ENCODE measurements at regions not wholly inside any gene's neighbourhood (a gene's known extent, or its start where the extent isn't known, plus 50 kb on each side); places are given as distances from the start of the nearest gene placed in this dataset.

DNA sequence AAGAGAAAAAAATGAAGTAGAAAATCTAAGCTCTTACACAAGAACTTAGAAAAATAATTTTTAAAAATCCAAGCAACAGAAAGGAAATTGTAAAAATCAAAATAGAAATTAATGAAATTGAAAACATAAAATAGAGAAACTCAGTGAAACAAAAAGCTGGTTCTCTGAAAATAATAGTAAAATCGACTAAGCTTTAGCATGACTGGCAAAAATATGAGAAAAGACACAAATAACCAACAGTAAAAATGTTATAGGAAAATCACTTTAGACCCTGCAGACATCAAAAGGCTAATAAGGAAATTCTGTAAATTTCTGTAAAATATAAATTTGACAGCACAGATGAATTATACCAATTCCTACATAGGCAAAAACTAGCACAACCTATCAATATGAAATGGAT lies 768.9 kb upstream of the LRRTM1 start:
- Histone ChIP-seq H3K27me3 (ENCODE audit: control insufficient read depth, insufficient read depth, low read length) (no peaks in the 10 kb centered on the region), H3K36me3 (ENCODE audit: control insufficient read depth, insufficient read depth, low read length) (no peaks in the 10 kb centered on the region), H3K9me3 (ENCODE audit: control insufficient read depth, insufficient read depth, low read length) (no peaks in the 10 kb centered on the region), H3K27ac (ENCODE audit: low read depth, low read length) (no peak overlapping the region), H3K4me3 (ENCODE audit: low read depth, low read length) (no peak overlapping the region), H3K4me1 (ENCODE audit: control insufficient read depth, insufficient read depth, low read length) (no peaks in the 10 kb centered on the region)
- DNase-seq (ENCODE audit: low read depth in 4 of 6, low spot score in 6 of 6) = no peak
- no CpG with 5 or more reads among the region's 1 CpG for WGBS (ENCODE audit: insufficient coverage)

DNA sequence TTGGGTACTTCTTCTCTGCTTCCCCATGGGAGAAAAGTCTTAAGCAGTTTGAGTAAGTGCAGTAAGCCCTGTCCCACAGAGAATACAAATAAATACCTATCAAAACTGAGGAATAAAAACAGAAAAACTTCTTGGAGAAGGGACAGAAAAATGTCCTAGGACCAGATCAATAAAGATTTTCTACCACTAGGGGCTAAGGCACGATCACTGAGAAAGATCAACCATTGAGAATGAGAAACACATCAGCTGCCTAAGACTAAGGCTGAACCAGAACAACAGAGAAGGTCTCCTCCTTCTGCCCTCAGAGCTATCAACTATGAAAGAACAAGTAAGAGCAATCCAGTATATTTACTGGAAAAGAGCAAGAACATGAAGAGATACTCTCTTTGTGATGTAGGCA lies 763.6 kb upstream of the LRRTM1 start:
- H3K27ac ChIP-seq (ENCODE audit: low read depth, low read length) = no peak overlapping the region
- H3K9me3 ChIP-seq (ENCODE audit: control insufficient read depth, insufficient read depth, low read length) = no peaks in the 10 kb centered on the region
- no peak for DNase-seq (ENCODE audit: low read depth in 4 of 6, low spot score in 6 of 6)
- WGBS (ENCODE audit: insufficient coverage) = no CpG with 5 or more reads among the region's 1 CpG
- no peak overlapping the region for H3K4me3 ChIP-seq (ENCODE audit: low read depth, low read length)
- H3K4me1 ChIP-seq (ENCODE audit: control insufficient read depth, insufficient read depth, low read length) = no peaks in the 10 kb centered on the region
- no peaks in the 10 kb centered on the region for H3K27me3 ChIP-seq (ENCODE audit: control insufficient read depth, insufficient read depth, low read length)
- no peaks in the 10 kb centered on the region for H3K36me3 ChIP-seq (ENCODE audit: control insufficient read depth, insufficient read depth, low read length)

DNA sequence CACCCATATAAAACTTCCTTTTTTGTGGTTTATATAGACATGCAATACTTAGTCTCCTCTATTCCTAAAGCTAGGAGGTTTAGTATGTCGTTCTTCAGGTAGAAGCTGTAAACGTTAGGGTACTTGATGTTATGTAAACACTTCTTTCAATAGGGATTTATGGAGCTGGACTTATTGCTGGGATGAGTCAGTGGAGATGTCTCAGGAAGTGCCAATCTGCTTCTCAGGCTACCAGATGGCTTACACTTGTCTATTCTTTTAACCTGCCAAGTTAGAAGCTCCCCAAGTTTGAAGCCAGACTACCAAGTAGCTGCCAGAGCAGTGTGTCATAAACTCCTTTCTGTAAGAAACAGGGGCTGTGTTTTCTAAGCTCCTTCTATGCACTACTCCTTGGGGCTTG lies 756.5 kb upstream of the LRRTM1 start:
- Histone ChIP-seq H3K27me3 (ENCODE audit: control insufficient read depth, insufficient read depth, low read length) (no peaks in the 10 kb centered on the region), H3K9me3 (ENCODE audit: control insufficient read depth, insufficient read depth, low read length) (peaks cover 5% of the 10 kb centered on the region), H3K27ac (ENCODE audit: low read depth, low read length) (no peak overlapping the region), H3K4me1 (ENCODE audit: control insufficient read depth, insufficient read depth, low read length) (no peaks in the 10 kb centered on the region), H3K36me3 (ENCODE audit: control insufficient read depth, insufficient read depth, low read length) (no peaks in the 10 kb centered on the region), H3K4me3 (ENCODE audit: low read depth, low read length) (no peak overlapping the region)
- DNase-seq (ENCODE audit: low read depth in 4 of 6, low spot score in 6 of 6) = peak in 1 of 6 donors; percentile 50
- no CpG with 5 or more reads among the region's 2 CpGs for WGBS (ENCODE audit: insufficient coverage)

DNA sequence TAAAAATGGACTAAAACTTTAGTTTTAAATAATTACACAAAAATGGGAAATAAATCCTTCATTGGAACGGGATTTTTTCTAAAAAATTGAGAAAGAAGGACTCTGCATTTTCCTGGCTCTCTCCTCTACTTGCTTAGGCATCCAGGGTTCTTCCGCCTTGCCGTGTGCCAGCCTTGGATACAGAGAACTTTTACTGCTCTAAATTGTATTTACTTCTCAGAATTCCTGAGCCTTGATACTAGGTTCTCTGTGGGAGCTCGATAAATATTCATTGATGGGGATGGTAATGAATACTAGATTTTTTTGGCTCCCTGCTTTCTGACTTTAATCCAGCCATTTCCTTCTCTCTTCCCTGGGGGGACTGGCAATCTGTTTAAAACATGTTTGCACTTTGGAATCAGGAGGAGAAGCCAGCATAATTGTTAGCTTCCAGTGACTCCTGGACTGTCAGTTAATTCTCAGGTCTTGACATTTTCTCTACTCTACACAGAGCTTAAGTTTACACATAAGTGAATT lies 746.1 kb upstream of the LRRTM1 start:
- no peaks in the 10 kb centered on the region for H3K4me1 ChIP-seq (ENCODE audit: control insufficient read depth, insufficient read depth, low read length)
- H3K36me3 ChIP-seq (ENCODE audit: control insufficient read depth, insufficient read depth, low read length) = no peaks in the 10 kb centered on the region
- H3K9me3 ChIP-seq (ENCODE audit: control insufficient read depth, insufficient read depth, low read length) = no peaks in the 10 kb centered on the region
- peak; percentile 4 to 89 (median 20) for DNase-seq (ENCODE audit: low read depth in 4 of 6, low spot score in 6 of 6)
- WGBS (ENCODE audit: insufficient coverage) = no CpG with 5 or more reads among the region's 4 CpGs
- no peaks in the 10 kb centered on the region for H3K27me3 ChIP-seq (ENCODE audit: control insufficient read depth, insufficient read depth, low read length)
- no peak overlapping the region for H3K27ac ChIP-seq (ENCODE audit: low read depth, low read length)
- no peak overlapping the region for H3K4me3 ChIP-seq (ENCODE audit: low read depth, low read length)

DNA sequence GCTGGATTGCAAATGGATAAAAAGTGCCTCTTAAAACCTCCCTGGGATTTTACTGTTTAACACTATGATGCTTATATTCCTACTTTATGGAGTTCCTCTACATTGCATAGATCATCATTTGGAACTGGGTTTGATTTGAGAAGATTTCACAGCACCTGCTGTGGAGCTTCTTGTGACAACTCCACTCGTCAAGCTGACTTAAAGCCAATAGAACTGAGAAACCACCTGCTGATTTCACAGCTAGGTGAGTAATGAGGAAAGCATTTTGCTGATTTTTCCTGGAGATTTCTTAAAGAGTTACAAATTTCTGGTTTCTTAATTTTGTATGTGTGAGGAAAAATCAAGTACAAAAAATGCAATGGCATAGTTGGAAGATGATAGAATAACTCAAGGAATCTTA lies 739.1 kb upstream of the LRRTM1 start:
- Histone ChIP-seq H3K36me3 (ENCODE audit: control insufficient read depth, insufficient read depth, low read length) (no peaks in the 10 kb centered on the region), H3K4me1 (ENCODE audit: control insufficient read depth, insufficient read depth, low read length) (no peaks in the 10 kb centered on the region), H3K9me3 (ENCODE audit: control insufficient read depth, insufficient read depth, low read length) (no peaks in the 10 kb centered on the region), H3K4me3 (ENCODE audit: low read depth, low read length) (no peak overlapping the region), H3K27me3 (ENCODE audit: control insufficient read depth, insufficient read depth, low read length) (no peaks in the 10 kb centered on the region), H3K27ac (ENCODE audit: low read depth, low read length) (no peak overlapping the region)
- WGBS (ENCODE audit: insufficient coverage) = no CpG with 5 or more reads among the region's 1 CpG
- DNase-seq (ENCODE audit: low read depth in 4 of 6, low spot score in 6 of 6) = peak in 1 of 6 donors; percentile 24

DNA sequence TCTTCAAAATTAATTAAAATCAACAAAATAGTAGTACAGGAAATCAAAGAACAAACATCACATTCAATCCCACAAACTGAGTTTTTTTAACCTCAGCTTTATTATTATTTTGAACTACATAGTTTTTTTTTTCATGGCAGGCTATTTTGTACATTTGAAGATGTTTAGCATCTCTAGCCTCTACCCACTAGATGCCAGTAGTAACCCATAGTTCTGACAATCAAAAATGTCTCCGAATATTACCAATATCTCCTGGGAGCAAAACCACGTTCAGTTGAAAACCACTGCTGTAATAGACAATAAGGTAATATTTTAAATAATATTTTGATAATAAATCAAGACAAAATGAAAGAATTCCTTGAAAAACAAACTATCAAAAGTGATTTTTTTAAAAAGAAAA lies 702.6 kb upstream of the LRRTM1 start:
- Histone ChIP-seq H3K27me3 (ENCODE audit: control insufficient read depth, insufficient read depth, low read length) (no peaks in the 10 kb centered on the region), H3K36me3 (ENCODE audit: control insufficient read depth, insufficient read depth, low read length) (no peaks in the 10 kb centered on the region), H3K4me1 (ENCODE audit: control insufficient read depth, insufficient read depth, low read length) (no peaks in the 10 kb centered on the region), H3K9me3 (ENCODE audit: control insufficient read depth, insufficient read depth, low read length) (peaks cover 3% of the 10 kb centered on the region), H3K27ac (ENCODE audit: low read depth, low read length) (no peak overlapping the region), H3K4me3 (ENCODE audit: low read depth, low read length) (no peak overlapping the region)
- DNase-seq (ENCODE audit: low read depth in 4 of 6, low spot score in 6 of 6) = no peak
- WGBS (ENCODE audit: insufficient coverage) = no CpG with 5 or more reads among the region's 2 CpGs

DNA sequence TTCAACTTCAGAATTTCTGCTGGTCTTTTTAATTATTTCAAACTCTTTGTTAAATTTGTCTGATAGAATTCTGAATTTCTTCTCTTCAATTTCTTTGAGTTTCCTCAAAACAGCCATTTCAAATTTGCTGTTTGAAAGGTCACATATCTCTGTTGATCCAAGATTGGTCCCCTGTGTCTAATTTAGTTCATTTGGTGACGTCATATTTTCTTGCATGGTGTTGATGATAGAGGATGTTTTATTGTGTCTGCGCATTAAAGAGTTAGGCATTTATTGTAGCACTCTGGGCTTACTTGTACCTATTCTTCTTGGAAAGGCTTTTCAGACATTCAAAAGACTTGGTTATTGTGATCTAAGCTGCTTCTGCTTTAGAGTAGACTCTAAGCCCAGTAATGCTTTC lies 698.4 kb upstream of the LRRTM1 start:
- H3K36me3 ChIP-seq (ENCODE audit: control insufficient read depth, insufficient read depth, low read length) = no peaks in the 10 kb centered on the region
- DNase-seq (ENCODE audit: low read depth in 4 of 6, low spot score in 6 of 6) = no peak
- no peaks in the 10 kb centered on the region for H3K4me1 ChIP-seq (ENCODE audit: control insufficient read depth, insufficient read depth, low read length)
- H3K4me3 ChIP-seq (ENCODE audit: low read depth, low read length) = no peak overlapping the region
- no peaks in the 10 kb centered on the region for H3K27me3 ChIP-seq (ENCODE audit: control insufficient read depth, insufficient read depth, low read length)
- peaks cover 3% of the 10 kb centered on the region for H3K9me3 ChIP-seq (ENCODE audit: control insufficient read depth, insufficient read depth, low read length)
- WGBS (ENCODE audit: insufficient coverage) = 60% methylated on average over 1 of the region's 2 CpGs
- H3K27ac ChIP-seq (ENCODE audit: low read depth, low read length) = no peak overlapping the region

DNA sequence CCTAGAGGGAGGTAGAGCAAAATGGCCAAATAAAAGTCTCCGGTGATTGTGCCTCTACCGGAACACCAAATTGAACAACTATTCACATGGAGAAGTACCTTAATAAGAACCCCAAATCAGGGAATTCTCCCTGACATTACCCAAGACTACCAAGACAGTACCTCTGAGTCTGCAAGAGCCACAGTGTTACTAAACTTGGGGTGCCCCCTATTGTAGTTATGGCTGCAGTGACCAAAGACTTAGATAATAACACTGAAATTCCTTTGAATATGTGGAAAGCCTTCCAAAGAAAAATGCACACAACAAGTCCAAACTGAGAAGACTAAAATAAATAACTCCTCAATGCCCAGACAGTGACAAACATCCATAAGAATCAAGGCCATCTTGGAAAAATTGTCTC lies 682.9 kb upstream of the LRRTM1 start:
- Histone ChIP-seq H3K9me3 (ENCODE audit: control insufficient read depth, insufficient read depth, low read length) (no peaks in the 10 kb centered on the region), H3K36me3 (ENCODE audit: control insufficient read depth, insufficient read depth, low read length) (no peaks in the 10 kb centered on the region)
- WGBS (ENCODE audit: insufficient coverage) = no CpG with 5 or more reads among the region's 2 CpGs

DNA sequence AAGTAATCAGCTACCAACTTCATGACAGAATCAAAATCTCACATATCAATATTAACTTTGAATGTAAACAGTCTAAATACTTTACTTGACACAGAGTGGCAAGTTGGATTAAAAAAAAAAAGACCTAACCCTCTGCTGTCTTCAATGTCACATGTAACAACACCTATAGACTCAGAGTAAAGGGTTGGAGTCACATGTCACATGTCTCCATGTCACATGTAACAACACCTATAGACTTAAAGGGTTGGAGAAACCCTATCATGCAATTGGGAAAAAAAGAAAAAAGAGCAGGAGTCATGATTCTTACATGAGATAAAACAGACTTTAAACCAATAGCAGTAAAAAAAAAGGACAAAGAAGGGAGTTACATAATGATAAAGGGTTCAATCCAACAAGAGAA lies 665.3 kb upstream of the LRRTM1 start:
- no peaks in the 10 kb centered on the region for H3K27me3 ChIP-seq (ENCODE audit: control insufficient read depth, insufficient read depth, low read length)
- no peak overlapping the region for H3K27ac ChIP-seq (ENCODE audit: low read depth, low read length)
- peaks cover 12% of the 10 kb centered on the region for H3K9me3 ChIP-seq (ENCODE audit: control insufficient read depth, insufficient read depth, low read length)
- H3K36me3 ChIP-seq (ENCODE audit: control insufficient read depth, insufficient read depth, low read length) = no peaks in the 10 kb centered on the region
- no peak for DNase-seq (ENCODE audit: low read depth in 4 of 6, low spot score in 6 of 6)
- no peaks in the 10 kb centered on the region for H3K4me1 ChIP-seq (ENCODE audit: control insufficient read depth, insufficient read depth, low read length)
- no peak overlapping the region for H3K4me3 ChIP-seq (ENCODE audit: low read depth, low read length)

More for the DNA sequence above, 682.9 kb upstream of the LRRTM1 start:
- H3K4me1 ChIP-seq (ENCODE audit: control insufficient read depth, insufficient read depth, low read length) = no peaks in the 10 kb centered on the region
- H3K4me3 ChIP-seq (ENCODE audit: low read depth, low read length) = no peak overlapping the region
- DNase-seq (ENCODE audit: low read depth in 4 of 6, low spot score in 6 of 6) = no peak
- H3K27me3 ChIP-seq (ENCODE audit: control insufficient read depth, insufficient read depth, low read length) = no peaks in the 10 kb centered on the region
- H3K27ac ChIP-seq (ENCODE audit: low read depth, low read length) = no peak overlapping the region

DNA sequence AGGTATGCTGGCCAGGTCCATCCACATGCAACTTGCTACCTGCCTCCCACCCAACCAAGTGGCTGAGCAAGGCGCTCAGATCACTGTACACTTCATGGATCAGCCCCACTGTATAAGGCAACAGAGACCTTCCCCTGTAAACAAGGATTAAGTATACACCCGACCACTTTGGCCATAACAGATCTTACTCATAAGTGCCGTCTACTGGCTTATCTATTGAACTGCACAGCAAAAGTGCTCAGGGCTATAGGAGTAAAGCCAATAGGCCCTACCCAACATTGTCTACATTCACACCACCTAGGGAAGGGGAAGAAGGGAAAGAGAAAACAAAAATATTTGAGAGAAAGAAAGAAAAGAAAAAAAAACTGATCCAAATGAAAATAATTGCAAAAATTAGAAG lies 663.9 kb upstream of the LRRTM1 start:
- Histone ChIP-seq H3K4me1 (ENCODE audit: control insufficient read depth, insufficient read depth, low read length) (no peaks in the 10 kb centered on the region), H3K9me3 (ENCODE audit: control insufficient read depth, insufficient read depth, low read length) (peaks cover 12% of the 10 kb centered on the region), H3K4me3 (ENCODE audit: low read depth, low read length) (no peak overlapping the region), H3K36me3 (ENCODE audit: control insufficient read depth, insufficient read depth, low read length) (no peaks in the 10 kb centered on the region), H3K27me3 (ENCODE audit: control insufficient read depth, insufficient read depth, low read length) (no peaks in the 10 kb centered on the region), H3K27ac (ENCODE audit: low read depth, low read length) (no peak overlapping the region)
- no peak for DNase-seq (ENCODE audit: low read depth in 4 of 6, low spot score in 6 of 6)
- WGBS (ENCODE audit: insufficient coverage) = 57% methylated on average over 1 of the region's 3 CpGs
